Ishikawa (cell line): ENCODE measurements at regions not wholly inside any gene's neighbourhood (a gene's known extent, or its start where the extent isn't known, plus 50 kb on each side); places are given as distances from the start of the nearest gene placed in this dataset.

ENCODE experiments used
- CEBPB ChIP-seq: IDR thresholded peaks from 2 replicates; pipeline ENCODE4 v1.6.1; 2012
- CREB1 ChIP-seq: IDR thresholded peaks from 2 replicates; pipeline ENCODE4 v1.6.1; 2012; ENCODE audit warnings: low read depth
- EGR1 ChIP-seq: IDR thresholded peaks from 2 replicates; pipeline ENCODE4 v1.6.1; 2012
- EP300 ChIP-seq: IDR thresholded peaks from 2 replicates; pipeline ENCODE4 v1.6.1; 2012; ENCODE audit warnings: borderline replicate concordance
- FOXM1 ChIP-seq: IDR thresholded peaks from 2 replicates; pipeline ENCODE4 v1.6.1; 2012; ENCODE audit warnings: low read depth, borderline replicate concordance
- MAX ChIP-seq: IDR thresholded peaks from 2 replicates; pipeline ENCODE4 v1.6.1; 2012
- NFIC ChIP-seq: IDR thresholded peaks from 2 replicates; pipeline ENCODE4 v1.6.1; 2012
- RAD21 ChIP-seq: IDR thresholded peaks from 2 replicates; pipeline ENCODE4 v1.6.1; 2012; ENCODE audit warnings: low read depth
- REST ChIP-seq: IDR thresholded peaks from 2 replicates; pipeline ENCODE4 v1.6.1; 2012; ENCODE audit warnings: low read depth, mild to moderate bottlenecking
- TAF1 ChIP-seq: IDR thresholded peaks from 2 replicates; pipeline ENCODE4 v1.6.1; 2012; ENCODE audit warnings: low read depth, mild to moderate bottlenecking
- TCF12 ChIP-seq: IDR thresholded peaks from 2 replicates; pipeline ENCODE4 v1.6.1; 2012; ENCODE audit warnings: low read depth
- TEAD4 ChIP-seq: IDR thresholded peaks from 2 replicates; pipeline ENCODE4 v1.6.1; 2012
- USF1 ChIP-seq: IDR thresholded peaks from 2 replicates; pipeline ENCODE4 v1.6.1; 2012
- YY1 ChIP-seq: IDR thresholded peaks from 2 replicates; pipeline ENCODE4 v1.6.1; 2012; ENCODE audit warnings: low read depth
- ZBTB7A ChIP-seq: IDR thresholded peaks from 2 replicates; pipeline ENCODE4 v1.6.1; 2012; ENCODE audit warnings: low read depth

GRCh38 chr4:177235026-177235425 is 74.6 kb upstream of the NEIL3 start:
- TF ChIP-seq CEBPB (no peak), TAF1 (no peak), ZBTB7A (no peak), TEAD4 (no peak), USF1 (no peak), FOXM1 (no peak), EGR1 (no peak), TCF12 (no peak), NFIC (no peak)

DNA sequence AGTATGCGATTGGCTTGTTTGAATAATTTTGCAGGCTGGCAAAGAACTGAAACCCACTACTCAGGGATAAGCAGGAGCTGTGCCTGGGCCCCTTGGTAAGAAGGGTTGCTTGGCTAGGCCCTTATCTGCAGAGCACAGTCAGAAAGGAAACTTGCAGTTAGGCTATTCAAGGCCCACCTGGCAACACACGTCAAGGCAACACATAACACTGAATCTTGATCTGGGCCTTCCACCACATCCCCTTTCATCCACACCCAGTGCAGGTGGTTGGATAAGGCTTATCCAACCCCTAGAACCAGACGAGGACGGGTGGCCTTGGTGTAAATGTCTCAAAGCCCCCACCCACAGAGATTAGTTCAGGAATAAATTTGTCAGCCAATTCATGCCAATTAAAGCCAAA is 72.8 kb upstream of the NEIL3 start:
- TF ChIP-seq ZBTB7A, result no peak
- TF ChIP-seq MAX, result no peak
- TF ChIP-seq TCF12, result no peak
- no peak for TF ChIP-seq CREB1
- no peak for TF ChIP-seq TAF1
- TF ChIP-seq YY1, result no peak
- no peak for TF ChIP-seq CEBPB
- no peak for TF ChIP-seq FOXM1
- no peak for TF ChIP-seq USF1
- TF ChIP-seq NFIC, result no peak
- no peak for TF ChIP-seq RAD21
- no peak for TF ChIP-seq TEAD4
- no peak for TF ChIP-seq EP300
- TF ChIP-seq REST, result no peak
- no peak for TF ChIP-seq EGR1

DNA sequence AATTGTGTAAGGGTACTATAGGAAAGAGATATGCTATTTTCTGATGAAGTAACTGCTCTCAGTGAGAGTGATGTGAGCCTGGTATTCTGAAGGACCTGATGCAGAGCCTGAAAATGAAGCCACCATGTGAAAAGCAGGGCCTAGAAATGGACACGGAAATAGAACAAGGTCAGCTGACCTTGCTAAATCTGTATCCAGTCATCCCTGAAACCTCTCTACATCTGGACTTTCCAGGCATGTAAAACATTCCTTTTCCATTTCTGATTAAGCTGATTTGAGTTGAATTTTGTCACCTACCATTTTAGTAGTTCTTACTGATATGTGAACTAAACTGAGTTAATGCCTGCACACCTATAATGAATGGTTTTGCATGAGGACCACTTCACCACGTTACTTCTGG is 72.4 kb upstream of the NEIL3 start:
- no peak for TF ChIP-seq TAF1
- no peak for TF ChIP-seq TCF12
- no peak for TF ChIP-seq NFIC
- no peak for TF ChIP-seq EGR1
- no peak for TF ChIP-seq RAD21
- no peak for TF ChIP-seq CEBPB
- TF ChIP-seq CREB1, result no peak
- TF ChIP-seq YY1, result no peak
- TF ChIP-seq REST, result no peak
- no peak for TF ChIP-seq USF1
- TF ChIP-seq EP300, result no peak
- TF ChIP-seq FOXM1, result no peak
- no peak for TF ChIP-seq TEAD4

DNA sequence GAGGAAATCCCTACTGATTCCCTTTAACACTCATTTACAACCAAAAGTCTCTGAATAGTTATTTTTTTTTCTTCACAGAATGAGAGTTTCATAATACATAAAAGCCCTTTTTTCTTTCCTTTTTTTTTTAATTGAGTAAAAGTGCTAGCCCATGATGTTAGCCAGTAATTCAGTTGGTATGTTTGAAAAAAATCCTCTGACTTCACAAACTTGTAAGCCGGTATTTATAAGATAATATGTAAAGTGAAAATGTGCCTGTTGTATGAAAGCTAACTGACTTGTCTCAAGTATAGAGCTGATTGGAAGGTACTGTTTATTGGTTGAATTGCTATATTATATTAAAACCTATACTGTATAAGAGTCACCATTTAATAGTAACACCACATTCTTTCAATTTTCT is 70.2 kb upstream of the NEIL3 start:
- no peak for TF ChIP-seq CREB1
- TF ChIP-seq TAF1, result no peak
- TF ChIP-seq EP300, result no peak
- no peak for TF ChIP-seq RAD21
- no peak for TF ChIP-seq YY1

- TF ChIP-seq ZBTB7A (no peak), USF1 (no peak), CEBPB (no peak), TEAD4 (no peak), EGR1 (no peak), EP300 (no peak), TCF12 (no peak), YY1 (no peak), NFIC (no peak)
Observed at GRCh38 chr4:177239878-177240277, 69.8 kb upstream of the NEIL3 start.
